ENCODE measurements at regions not wholly inside any gene's neighbourhood (a gene's known extent, or its start where the extent isn't known, plus 50 kb on each side); places are given as distances from the start of the nearest gene placed in this dataset.

DNA sequence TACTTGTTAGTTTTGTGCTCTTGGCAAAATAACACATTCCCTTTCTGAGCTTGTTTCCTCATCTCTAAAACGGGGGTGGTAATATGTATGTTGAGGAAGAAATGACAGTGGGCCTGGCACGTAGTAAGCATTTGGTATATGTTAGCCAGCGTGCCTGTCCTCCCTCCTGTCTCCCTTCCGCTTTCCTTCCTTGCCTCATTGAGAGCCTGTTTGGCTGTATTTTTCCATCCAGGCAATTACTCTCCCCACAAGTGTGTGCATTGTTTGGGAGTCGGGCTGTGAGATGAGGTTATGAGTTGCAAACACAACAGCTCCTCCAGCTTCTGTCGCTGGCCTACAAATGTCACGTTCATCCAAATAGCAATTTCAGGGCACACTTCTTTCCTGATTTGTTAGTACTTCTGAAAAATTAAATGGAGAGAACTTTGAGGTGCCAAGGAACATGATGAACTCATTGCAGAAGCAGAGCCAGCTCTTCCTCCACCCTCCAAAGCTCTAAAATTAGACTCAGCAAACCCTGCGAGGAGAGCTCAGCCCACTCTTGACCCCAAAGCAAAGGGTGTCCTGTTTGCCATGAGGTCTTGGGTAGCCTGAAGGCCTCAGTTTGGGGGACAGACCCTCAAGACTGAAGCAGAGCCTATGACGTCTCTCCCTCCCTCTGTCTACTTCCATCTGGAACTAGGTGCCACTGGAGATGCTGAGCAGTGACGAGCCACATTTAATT, 50.7 kb upstream of the TOX2 start:
- TF ChIP-seq, protein P1, sequence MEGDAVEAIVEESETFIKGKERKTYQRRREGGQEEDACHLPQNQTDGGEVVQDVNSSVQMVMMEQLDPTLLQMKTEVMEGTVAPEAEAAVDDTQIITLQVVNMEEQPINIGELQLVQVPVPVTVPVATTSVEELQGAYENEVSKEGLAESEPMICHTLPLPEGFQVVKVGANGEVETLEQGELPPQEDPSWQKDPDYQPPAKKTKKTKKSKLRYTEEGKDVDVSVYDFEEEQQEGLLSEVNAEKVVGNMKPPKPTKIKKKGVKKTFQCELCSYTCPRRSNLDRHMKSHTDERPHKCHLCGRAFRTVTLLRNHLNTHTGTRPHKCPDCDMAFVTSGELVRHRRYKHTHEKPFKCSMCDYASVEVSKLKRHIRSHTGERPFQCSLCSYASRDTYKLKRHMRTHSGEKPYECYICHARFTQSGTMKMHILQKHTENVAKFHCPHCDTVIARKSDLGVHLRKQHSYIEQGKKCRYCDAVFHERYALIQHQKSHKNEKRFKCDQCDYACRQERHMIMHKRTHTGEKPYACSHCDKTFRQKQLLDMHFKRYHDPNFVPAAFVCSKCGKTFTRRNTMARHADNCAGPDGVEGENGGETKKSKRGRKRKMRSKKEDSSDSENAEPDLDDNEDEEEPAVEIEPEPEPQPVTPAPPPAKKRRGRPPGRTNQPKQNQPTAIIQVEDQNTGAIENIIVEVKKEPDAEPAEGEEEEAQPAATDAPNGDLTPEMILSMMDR (conservative IDR thresholded peaks at IDR 0.05; ENCODE audit: low read length) = no peak
- TF ChIP-seq EZH2phosphoT487 (IDR thresholded peaks at IDR 0.05; ENCODE audit: borderline replicate concordance, low read depth, low read length) = no peak

Measured in OCI-LY7 (cell line).